Retinal pigment epithelial cell (primary cell): ENCODE measurements at regions not wholly inside any gene's neighbourhood (a gene's known extent, or its start where the extent isn't known, plus 50 kb on each side); places are given as distances from the start of the nearest gene placed in this dataset.
"Not testable (repeated sequence)": the region's sequence is repeated elsewhere in the genome, so short reads cannot be mapped to it uniquely, and the experiment has no call there.

Experiments
- DNase-seq: peaks from one replicate; pipeline ENCODE4 v3.0.0-alpha.2; 2010; ENCODE audit warnings: low read depth
- H3K4me3 ChIP-seq: 2 replicates; pipeline ENCODE4 v1.5.1; 2011; ENCODE audit warnings: mild to moderate bottlenecking, low read length, control low read depth, moderate library complexity
- TF ChIP-seq, protein P1 (sequence below): conservative IDR thresholded peaks from 2 replicates; pipeline ENCODE4 v1.5.1; 2011; ENCODE audit warnings: low read depth, low read length, control low read depth, inconsistent platforms

DNA sequence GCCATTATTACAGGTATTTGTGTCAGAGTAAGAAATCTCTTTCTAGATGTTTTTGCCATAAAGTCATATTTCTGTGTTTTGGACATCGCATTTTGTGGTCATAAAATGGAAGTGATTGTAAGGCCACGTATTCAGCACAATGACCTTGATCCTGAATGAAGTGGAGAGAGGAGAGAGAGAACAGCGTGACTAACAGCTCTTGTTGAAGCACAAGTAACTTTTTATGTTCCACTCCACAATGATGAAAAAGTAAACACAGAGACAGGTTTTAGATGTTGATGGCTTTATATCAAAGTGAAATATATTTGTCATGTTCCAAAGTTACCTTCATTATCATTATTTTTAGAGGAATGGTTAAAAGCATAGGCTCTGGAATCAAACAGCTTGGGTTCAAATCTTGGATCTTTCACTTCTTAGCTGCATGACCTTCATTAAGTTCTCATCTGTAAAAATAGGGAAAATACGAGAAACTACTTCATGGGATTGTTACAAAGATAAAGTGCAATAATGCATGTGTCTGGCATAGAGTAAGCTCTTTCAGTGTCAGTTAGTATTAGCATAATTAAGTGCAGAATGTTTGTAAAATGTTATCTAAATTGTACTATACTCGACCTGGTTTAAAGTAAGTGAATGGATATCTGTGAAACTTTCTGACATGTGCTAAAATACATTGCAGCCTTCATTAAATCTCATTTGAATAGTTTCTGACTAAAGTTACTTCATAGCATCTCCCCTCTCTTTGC lies 341.5 kb upstream of the DNAJC19 start:
- no peak for DNase-seq
- H3K4me3 ChIP-seq = no peak overlapping the region
- TF ChIP-seq, protein P1, sequence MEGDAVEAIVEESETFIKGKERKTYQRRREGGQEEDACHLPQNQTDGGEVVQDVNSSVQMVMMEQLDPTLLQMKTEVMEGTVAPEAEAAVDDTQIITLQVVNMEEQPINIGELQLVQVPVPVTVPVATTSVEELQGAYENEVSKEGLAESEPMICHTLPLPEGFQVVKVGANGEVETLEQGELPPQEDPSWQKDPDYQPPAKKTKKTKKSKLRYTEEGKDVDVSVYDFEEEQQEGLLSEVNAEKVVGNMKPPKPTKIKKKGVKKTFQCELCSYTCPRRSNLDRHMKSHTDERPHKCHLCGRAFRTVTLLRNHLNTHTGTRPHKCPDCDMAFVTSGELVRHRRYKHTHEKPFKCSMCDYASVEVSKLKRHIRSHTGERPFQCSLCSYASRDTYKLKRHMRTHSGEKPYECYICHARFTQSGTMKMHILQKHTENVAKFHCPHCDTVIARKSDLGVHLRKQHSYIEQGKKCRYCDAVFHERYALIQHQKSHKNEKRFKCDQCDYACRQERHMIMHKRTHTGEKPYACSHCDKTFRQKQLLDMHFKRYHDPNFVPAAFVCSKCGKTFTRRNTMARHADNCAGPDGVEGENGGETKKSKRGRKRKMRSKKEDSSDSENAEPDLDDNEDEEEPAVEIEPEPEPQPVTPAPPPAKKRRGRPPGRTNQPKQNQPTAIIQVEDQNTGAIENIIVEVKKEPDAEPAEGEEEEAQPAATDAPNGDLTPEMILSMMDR = no peak

DNA sequence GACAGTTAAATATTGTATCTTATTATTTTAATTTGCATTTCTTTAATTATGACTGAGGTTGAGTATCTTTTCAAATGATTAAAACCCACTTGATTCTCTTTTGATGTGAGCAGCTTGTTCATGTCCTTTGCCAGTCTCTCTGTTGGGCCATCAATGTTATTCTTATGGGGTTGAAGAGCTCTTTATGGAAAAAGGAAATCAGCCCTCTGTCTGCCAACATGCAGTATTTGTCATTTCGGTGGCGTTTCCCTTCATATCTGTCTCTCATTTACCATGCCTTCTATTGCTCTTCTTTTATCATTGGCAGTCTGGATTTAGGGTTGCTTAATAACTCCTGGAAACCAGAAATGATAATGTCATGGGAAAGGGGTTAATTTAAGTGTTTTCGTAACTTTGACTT lies 340.7 kb upstream of the DNAJC19 start:
- TF ChIP-seq, protein P1 = no peak
- no peak for DNase-seq

DNA sequence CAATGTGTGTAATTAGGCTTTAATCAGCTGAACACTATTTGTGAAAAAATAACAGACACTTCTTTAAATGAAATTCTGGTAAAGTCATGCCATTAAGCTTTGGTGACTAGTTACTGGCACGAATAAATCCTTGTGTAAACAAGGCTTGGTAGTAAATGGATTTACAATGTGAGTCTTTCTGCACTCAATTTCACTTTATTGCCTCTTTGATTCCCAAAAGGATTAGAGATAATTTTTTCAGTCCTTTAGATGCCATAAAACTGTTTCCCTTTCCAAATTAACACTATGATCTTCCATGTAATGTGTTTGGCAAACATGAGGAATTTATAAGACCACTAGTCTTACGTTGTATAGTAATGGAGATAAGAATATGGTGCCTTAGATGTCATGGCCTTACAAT lies 339.5 kb upstream of the DNAJC19 start:
- H3K4me3 ChIP-seq = no peak overlapping the region
- DNase-seq = no peak
- TF ChIP-seq, protein P1 = no peak

More for the DNA sequence above, 340.7 kb upstream of the DNAJC19 start:
- no peak overlapping the region for H3K4me3 ChIP-seq

DNA sequence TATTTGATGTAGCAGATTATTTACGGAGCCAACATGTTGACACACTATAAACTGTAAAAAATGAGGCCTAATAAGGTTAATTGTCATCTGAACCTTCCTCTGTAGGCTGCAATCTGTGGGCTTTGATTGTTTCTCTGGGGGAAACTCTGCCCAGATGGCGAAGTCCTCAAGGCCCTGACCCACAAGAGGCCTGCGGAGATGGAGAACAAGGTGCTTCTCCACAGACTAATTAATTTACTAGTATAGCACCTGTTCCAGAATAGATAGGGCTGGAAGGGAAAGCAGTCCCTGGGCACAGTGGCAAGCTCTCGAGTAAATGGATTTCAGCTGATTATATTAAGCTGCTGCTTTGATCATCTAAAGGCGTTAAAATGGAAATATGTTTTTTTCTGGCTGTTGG lies 338.8 kb upstream of the DNAJC19 start:
- TF ChIP-seq, protein P1 = no peak

DNA sequence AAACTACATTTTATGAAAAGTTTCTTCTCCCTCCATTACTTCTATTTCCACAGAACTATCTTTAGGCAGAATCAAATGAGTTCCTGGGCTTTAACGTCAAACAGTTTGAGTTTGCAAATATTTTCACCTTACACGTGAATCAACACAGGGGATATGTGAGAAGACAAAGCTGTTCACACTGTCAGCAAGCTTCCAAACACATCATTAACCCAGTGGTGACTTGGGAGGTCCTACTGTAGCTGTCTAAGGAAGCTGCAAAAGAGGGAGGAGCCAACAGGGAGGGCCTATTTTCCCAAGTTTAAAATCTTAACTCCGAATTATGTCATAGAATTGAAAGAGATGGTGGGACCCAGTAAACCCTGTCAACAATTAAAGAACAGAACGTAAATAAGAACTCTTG lies 337.8 kb upstream of the DNAJC19 start:
- DNase-seq = no peak
- H3K4me3 ChIP-seq = no peak overlapping the region
- TF ChIP-seq, protein P1 = no peak

More for the DNA sequence above, 338.8 kb upstream of the DNAJC19 start:
- H3K4me3 ChIP-seq = no peak overlapping the region
- DNase-seq = no peak

DNA sequence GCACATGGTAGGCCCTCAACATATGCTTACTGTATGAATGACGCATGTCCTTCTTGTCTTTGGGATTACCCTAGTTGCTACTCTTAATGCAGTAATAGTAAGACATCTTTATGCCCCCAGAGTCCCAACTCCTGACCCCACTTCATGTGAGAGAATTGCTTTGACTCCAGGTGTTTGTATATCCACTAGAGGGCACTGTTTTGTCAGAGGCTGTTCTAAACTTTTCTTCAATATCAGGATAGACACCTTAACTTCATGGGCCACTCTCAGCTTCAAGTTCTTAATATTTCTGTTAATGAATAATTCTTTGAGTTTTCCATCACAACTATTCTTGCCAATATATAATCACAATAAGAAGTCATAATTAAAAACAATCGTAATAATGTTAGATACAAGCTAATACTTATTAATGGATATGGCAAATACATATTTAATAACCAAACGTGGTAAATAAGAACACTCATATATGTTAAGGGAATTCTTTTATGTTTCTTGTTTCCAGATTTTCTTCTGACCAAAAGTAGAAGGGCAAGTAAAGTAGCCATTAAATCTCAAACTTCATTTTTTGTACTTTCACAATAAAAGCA lies 337.2 kb upstream of the DNAJC19 start:
- no peak overlapping the region for H3K4me3 ChIP-seq
- no peak for DNase-seq
- TF ChIP-seq, protein P1 = peak; percentile 78

DNA sequence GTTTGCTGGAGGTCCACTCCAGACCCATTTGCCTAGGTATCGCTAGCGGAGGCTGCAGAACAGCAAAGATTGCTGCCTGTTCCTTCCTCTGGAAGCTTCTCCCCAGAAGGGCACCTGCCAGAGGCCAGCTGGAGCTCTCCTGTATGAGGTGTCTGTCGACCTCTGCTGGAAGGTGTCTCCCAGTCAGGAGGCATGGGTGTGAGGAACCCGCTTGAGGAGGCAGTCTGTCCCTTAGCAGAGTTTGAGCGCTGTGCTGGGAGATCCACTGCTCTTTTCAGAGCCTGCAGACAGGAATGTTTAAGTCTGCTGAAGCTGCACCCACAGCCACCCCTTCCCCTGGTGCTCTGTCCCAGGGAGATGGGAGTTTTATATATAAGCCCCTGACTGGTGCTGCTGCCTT lies 335.0 kb upstream of the DNAJC19 start:
- H3K4me3 ChIP-seq, DNase-seq: not testable (repeated sequence)
